Kidney capillary endothelial cell (primary cell): ENCODE measurements at regions not wholly inside any gene's neighbourhood (a gene's known extent, or its start where the extent isn't known, plus 50 kb on each side); places are given as distances from the start of the nearest gene placed in this dataset.
A peak's percentile ranks its signal among the peaks of the same experiment; 100 is the strongest.
"Not testable (repeated sequence)": the region's sequence is repeated elsewhere in the genome, so short reads cannot be mapped to it uniquely, and the experiment has no call there.

Source experiments
- DNase-seq: peaks from one replicate; pipeline ENCODE4 v3.0.0-alpha.2; 2018; ENCODE audit warnings: low spot score

DNA sequence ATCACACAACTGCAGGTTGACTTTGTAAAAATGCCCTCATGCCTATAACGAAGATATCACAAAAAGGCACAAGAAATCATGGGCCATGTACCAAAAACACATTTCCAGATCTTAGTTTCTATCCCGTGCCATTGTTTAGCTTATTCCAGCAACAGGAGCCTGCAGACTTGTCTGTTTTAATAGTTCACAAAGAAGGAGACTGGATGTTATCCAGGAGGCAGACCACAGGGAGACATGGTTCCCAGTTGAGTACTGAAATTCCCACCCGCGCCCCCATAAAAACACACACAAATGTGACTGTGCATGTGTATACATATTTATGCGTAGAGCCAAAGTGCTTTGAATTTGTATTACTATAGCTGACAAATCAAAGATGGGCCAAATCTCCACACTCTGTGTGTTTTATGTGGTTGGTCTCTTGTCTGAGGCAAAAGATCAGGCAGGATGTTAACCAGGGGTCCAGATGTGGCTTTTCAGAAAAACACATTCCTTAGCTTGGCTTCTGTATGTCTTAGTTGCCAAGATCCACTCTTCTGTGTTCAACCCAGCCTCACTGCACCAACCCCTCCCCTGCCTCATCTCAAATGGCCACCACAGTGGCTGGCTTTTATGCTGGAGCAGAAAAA is 469.2 kb upstream of the DIPK2B start:
- DNase-seq = no peak

DNA sequence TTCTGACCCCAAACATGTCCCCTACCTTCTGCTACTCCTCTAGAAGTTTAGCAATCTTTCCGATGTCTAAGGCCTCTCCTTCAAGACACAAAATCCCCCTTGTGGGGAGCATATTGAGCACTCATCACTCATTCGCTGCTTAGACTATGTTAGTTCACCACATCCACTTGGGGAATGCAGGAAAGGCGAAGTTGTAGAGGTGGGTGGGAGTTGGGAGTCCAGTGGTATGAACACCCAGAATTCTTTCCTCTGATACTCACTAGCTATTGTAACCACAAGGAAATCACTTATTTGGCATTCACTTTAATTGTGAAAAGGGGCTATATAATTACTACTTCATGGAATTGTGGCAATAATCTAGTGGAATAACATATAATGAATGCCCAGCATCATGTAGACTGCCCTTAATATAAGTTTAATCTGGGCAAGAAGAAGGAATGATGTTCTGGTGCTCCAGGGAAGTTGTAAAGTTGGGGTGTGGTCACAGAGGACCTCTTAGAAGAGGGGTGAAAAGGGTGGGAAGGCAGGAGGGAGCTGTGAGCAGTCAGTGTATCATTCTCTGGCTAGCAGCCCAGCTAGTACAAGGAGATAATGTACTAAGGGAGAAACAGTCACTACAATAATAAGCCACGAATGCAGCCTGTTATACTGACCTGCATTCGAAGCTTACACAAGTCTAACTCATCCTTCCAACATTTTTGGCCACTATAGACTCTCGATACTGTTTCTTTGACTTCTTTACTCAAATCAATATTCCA is 468.2 kb upstream of the DIPK2B start:
- DNase-seq = no peak

DNA sequence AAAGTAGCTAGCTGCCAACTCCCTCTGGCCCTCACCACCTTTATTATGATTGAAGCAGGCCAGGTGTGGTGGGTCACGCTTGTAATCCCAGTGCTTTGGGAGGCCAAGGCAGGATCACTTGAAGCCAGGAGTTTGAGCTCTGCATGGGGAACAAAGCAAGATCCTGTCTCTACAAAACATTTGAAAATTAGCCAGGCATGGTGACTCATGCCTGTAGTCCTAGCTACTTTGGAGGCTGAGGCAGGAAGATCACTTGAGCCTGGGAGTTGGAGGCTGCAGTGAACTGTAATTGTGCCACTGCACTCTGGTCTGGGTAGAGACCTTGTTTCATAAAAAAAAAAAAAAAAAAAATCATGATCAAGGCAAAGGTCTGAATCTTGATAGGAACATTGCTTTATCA is 467.0 kb upstream of the DIPK2B start:
- DNase-seq = no peak

DNA sequence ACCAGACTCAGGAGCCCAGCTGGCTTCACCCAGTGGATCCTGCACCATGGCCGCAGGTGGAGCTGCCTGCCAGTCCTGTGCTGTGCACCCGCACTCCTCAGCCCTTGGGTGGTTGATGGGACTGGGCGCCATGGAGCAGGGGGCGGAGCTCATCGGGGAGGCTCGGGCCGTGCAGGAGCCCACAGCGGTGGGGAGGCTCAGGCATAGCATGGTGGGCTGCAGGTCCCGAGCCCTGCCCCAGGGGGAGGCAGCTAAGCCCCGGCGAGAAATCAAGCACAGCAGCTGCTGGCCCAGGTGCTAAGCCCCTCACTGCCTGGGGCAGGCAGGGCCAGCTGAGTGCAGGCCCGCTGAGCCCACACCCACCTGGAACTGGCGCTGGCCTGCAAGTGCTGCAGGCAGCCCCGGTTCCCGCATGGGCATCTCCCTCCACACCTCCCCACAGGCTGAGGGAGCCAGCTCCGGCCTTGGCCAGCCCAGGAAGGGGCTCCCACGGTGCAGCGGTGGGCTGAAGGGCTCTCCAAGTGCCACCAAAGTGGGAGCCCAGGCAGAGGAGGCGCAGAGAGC is 464.1 kb upstream of the DIPK2B start:
- DNase-seq = no peak

DNA sequence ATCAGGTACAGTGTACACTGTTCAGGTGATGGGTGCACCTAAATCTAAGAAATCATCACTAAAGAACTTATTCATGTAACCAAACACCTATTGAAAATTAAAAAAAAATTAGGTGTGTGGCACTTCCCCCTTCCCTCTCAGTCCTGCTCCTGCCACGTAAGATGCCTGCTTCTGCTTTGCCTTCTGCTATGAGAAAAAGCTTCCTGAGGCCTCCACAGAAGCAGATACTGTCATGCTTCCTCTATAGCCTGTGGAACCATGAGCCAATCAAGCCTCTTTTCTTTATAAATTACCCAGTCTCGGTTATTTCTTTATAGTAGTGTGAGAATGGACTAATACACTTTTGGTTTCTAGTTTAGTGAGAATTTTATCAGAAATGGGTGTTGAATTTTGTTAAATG is 459.8 kb upstream of the DIPK2B start:
- no peak for DNase-seq

DNA sequence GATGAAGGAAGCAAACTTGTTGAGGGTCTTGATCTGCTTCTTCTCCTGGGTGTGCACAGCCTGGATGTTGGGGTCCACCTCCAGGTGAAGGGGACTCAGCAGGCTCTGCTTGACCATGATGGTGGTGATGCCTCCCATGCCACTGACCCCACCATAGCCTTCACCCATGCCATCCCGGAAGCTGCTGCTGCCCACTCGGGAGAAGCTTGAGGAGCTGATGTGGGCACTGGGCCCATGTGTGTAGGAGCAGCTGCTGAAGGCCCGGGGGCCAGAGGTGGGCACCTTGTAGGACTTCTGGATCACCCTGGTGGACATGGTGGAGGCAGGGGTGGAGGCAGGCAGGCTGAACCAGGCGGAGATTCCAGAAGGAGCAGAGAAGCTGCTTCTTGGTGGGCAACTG is 432.7 kb upstream of the DIPK2B start:
- DNase-seq = no peak

DNA sequence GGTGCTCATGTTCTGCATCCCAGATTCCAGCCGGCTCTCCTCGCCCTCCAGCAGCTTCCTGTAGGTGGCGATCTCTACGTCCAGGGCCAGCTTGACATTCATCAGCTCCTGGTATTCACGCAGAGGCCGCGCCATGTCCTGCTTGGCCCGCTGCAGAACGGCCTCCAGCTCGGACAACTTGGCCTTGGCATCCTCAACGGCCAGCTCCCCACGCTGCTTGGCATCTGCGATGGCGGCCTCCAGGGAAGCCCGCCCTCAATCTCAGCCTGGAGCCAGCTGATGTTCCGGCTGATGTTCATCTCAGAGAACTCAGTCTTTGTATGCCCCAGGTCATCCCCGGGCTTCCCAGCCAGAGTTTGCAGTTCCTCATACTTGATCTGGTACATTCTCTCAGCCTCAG is 431.8 kb upstream of the DIPK2B start:
- DNase-seq = no peak

DNA sequence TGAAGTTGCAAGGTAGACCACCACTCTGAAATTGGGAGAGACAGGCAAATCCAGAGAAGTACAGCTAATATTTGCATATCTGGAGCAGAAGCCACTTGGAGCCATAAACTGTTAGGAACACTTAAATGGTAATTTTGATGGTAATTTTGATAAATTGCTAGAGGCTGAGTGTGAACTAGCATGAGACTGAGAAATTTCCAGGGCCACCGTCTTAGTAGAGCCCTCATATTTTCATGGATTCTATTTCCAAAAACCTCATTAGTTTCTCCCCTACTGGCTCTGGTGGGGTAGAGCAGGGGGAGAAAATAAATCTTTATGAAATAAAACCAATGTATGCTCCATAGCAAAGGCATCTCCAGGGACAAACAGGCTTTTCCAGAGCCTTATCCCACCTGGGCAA is 429.4 kb upstream of the DIPK2B start:
- DNase-seq = no peak

DNA sequence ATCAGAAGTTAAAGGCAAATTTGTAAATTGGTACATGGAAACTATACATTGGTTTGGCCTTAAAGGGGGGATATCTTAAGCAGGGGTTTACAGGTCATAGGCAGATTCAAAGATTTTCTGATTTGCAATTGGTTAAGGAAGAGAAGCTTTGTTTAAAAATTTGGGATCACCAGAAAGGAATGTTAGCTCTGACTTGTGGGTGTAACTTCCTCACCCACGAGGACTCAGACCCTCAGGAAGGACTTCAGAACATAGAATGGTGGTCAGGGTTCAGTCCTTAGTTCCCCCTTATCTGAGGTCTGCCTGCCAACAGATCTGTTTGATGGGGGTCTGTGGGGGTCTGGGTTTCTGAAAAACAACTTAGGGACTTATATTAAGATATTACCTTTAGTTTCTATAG is 427.4 kb upstream of the DIPK2B start:
- DNase-seq = no peak

DNA sequence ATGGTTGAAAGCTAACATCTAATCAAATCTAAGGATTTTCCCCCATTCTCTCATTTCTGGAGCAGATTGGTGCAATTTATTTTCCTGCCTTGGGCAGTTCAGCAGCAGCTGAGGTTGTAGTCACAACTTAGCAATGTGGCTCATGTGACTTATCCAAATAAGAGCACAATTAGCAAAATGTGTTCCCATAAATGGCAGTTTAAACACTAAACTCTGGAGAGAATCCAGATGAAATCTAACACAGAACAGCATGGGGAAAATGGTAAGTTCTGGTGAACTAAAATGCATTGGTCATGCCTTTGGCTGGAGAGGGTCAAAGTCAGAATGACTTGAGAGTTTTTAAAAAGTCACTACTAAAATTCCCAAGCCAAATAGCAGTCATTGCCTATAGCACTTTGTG is 422.6 kb upstream of the DIPK2B start:
- peak; percentile 17 for DNase-seq

DNA sequence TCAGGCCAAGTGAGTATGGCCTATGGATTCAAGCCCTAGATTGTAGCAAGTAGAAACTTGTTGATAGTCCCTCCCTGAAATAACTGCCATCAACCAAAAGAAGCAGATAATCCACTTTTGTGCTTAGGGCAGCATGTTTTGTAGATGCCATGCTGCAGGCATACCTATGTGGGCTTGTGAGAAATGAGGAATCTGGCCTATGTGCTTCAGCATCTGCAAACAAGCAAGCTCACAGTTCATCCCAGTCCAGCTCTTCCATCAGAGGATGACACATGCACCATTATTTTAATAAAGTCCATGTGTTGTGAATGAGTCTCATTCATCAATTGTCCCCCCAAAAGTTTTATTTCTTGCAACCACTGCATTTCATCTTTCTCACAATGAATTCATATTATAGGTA is 421.9 kb upstream of the DIPK2B start:
- no peak for DNase-seq

DNA sequence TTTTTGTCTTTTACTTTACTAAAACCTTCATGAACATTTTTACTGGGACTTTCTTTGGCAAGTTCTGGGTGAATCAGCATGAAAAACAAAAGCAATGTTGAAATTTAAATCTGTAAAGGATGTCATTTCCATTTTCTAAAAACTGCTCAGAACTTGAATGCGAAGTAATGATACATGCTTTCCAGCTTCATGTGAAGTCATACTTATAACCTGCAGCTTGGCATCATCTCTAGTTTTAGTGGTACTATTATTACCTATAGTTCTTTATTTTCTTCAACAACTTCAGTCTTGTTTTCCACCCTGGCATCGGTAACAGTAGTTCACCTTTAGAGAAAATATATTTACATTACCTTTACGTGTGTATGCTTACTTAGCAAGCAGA is 421.4 kb upstream of the DIPK2B start:
- no peak for DNase-seq

DNA sequence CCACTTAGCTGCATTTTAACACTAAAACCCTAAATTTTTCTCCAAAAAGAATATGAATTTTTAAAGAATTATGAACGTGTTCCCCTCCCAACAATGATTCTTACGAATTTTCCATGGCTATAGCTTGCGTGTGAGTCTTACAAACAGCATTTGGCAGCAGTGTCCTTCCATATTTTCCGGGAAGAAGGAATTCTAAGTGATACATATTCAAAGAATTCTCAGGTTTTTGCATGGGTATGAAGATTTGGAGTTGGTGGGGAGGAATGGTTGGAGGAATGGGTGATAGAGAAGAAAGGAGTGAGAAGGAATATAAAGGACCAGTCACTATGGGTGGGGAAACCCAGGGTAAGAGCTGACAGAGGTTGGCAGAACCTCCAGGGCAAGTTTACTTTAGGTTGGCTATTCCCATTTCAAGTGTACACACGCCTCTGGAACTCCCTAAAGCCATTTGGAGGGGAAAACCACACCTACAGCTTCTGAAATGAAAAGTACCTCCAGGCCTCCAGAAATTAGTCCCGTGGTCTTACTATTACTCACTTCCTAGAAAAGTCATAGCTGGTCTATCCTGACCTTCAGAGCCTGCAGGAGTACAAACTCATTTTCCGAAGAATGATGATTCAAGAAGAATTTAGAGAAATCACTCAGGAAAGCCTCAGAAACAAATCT is 420.8 kb upstream of the DIPK2B start:
- DNase-seq = peak; percentile 53

DNA sequence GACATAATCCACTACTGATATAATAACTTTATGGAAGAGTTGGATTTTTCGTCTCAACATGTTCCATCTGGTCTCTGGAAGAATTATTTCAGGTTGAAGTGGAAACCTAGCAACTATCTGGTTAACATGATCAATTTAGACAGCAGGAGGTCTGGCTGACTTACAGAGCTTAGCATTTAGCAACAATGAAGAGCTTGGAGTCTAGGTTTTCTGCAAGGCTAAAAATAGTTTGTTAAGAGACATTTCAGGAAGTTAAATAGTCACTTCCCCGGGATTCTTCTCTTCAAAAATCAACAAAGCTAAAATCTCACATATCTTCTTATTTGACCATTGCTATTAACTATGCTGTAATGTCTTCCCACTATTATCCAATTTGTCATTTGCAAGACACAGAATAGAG is 418.6 kb upstream of the DIPK2B start:
- peak; percentile 12 for DNase-seq

DNA sequence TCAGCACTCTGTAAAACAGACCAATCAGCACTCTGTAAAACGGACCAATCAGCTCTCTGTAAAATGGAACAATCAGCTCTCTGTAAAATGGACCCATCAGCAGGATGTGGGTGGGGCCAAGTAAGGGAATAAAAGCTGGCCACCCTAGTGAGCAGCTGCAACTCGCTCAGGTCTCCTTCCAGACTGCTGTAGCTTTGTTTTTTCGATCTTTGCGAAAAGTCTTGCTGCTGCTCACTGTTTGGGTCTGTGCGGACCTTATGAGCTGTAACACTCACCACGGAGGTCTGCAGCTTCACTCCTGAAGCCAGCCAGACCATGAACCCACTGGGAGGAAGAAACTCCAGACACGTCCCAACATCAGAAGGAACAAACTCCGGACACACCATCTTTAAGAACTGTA is 414.9 kb upstream of the DIPK2B start:
- DNase-seq = not testable (repeated sequence)

DNA sequence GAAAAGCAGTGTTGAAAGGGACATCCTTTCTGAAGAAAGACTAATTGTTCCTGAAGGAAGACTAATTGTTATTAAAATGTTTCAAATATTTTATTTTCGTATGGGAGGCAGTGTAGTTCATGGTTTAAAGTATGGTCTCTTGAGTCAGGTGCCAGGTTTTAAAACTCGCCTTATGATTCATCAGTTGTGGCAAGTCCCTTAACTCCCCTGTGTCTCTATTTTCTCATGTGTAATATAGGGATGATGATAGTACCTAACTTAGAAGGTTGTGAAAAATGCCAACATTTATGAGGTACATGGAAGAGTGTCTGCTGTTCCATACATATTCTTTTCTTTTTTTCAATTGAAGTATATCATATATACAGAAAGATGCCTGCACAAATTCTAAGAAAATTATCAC is 414.2 kb upstream of the DIPK2B start:
- DNase-seq = no peak

DNA sequence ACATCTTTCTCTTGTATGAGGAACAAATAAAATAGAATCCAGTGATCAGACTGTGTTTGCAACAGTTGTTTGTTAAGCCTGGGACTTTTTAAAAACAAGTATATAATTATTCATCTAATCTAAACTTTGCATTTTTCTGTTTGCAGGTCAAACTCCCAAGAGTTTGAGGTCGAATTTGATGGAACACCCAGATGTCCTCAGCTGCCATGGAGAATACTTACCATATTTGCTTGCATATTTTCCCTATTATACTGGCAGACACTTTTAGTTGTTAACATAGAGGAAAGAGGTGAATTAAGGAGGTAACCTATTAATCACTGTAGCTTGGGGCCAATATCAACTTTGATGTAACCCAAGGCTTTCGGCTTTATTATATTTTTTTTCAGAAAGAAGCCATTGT is 401.5 kb upstream of the DIPK2B start:
- no peak for DNase-seq

DNA sequence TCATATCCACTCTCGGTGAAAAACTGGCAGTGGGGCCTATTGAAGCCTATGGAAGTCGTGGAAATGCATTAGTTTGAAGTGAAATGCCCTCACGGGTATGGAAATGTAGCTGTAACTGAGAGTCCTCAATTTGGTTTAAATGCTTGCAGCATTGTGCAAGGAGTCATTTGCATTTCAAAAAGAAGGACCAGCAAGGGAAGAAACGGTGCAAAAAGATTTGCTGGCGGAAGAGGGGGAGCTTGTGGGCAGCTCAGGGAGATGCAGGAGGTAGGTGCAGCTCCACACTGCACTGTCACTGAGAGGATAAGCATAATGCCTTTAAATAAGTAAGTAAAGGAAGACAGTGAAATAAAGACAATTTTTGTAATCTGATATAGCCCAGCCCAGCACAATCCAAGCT is 400.4 kb upstream of the DIPK2B start:
- DNase-seq = no peak

DNA sequence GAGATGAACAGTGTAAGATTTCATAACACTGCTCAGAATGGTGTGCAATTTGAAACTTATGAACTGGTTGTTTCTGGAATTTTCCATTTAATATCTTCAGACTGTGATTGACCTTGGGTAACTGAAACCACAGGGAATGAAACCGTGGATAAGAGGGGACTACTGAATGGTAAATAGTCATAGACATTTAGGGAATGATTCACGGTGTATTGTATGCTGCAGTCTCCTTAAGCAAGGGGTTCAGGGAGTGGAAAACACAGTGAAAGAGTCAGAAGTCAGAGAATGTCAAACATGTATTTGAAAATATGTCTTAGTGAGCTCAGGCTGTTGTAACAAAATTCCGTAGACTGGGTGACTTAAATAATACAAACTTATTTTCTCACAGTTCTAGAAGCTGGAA is 398.2 kb upstream of the DIPK2B start:
- DNase-seq = no peak

DNA sequence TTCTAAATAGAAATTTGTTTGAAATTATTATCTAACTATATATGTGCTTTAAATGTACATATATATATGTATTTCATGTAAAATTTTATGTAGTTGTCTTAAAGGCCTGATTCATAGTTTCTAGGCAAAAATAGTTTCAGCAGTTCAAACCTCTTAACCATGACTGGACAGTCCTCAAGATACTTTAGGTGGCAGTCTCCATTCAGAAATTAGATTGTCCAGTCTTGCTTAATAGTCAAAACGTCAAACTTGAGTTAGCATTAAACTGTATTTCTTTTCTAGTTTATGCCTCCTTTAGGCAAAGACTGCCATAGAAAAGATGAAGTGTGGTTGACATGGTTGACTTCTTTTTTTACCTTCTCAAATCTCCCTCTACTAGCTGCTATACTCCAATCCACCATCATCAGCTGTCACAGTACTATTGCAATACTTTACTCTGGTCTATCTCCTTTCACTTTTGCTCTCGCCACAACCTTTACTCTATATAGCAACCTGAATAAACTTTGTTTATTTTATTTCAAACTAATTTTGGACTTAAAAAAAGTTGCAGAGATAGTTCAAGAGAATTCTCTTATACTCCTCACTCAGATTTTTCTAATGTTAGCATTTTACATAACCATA is 395.6 kb upstream of the DIPK2B start:
- DNase-seq = no peak

DNA sequence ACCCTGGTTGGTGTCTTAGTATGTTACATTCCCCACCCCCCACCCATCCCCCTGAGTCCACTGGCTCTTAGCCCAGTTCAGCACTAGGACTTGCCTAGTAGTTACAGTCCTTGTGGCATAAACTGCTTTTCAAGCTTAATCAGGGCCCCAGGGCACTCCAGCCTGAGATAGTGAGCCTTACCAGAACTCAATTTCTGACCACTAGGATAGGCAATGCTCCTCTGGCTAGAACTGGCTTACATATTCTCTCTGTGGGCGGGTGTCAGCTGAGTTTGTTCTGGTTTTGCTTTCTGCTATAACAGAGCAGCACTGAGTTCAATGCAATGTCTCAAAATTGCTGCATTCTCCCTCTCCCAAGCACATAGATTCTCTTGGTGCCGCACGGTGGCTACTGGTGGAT is 391.4 kb upstream of the DIPK2B start:
- no peak for DNase-seq

DNA sequence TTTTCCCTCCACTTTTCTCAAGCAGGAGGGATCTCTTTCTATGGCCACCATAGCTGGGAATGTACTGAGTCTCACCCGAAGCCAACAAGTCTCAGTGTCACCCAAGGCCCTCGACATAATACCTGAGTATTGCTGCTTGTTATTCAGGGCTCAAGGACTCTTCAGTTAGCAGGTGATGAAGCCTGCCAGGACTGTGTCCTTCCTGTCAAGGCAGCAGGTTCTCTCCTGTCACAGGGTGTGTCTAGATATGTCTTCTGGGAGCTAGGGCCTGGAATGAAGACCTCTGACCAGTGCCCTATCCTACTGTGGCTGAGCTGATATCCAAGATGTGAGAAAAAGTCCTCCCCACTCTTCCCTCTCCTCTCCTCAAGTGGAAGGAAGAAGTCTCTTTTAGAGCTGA is 391.0 kb upstream of the DIPK2B start:
- no peak for DNase-seq

DNA sequence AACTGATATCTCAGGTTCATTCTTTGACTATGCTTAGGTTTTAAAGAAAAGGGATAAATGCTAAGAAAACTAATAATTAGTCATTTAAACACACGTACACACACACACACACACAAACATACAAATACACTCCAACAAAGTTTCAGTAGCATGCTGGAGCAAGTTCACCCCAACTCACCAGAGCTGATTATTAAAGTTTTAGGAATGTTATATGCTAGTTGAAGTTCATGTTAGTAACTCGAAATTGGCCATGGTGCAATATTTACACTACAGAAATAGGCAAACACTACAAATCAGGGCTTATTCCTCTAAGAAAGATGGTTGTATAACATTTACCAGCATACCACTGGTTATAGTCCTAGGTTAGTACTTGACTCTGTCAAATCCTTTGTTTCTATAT is 384.0 kb upstream of the DIPK2B start:
- DNase-seq = no peak
